HepG2 (cell line): ENCODE measurements at regions not wholly inside any gene's neighbourhood (a gene's known extent, or its start where the extent isn't known, plus 50 kb on each side); places are given as distances from the start of the nearest gene placed in this dataset.
A peak's percentile ranks its signal among the peaks of the same experiment; 100 is the strongest.

ENCODE experiments used
- ATAC-seq: fragments of 200-7000 bp; cut with Tn5 transposase; 3 replicates; pipeline ENCODE4 v1.9.1; 2020; ENCODE audit warnings: mild to moderate bottlenecking, moderate library complexity
- BruUV-seq: library from RNA; stranded (reverse); fragments of 400-500 nt; replicated peaks from 2 replicates; lab custom pipeline; 2021; lab: Mats Ljungman, UMichigan
- CTCF ChIA-PET: fragments of 300-600 bp; formaldehyde crosslinking; extraction: SDS; loops from one replicate; lab custom pipeline; 2021; ENCODE audit warnings: low total read pairs, inconsistent platforms, low intra/inter-chr PET ratio; lab: Yijun Ruan, JAX
- POLR2A ChIA-PET: fragments of 350-600 bp; sonication (Branson Sonifier 250); formaldehyde crosslinking; loops from one replicate; lab custom pipeline; 2020; ENCODE audit warnings: antibody characterized with exemption, inconsistent platforms; lab: Yijun Ruan, JAX
- DNase-seq: peaks from one replicate; pipeline ENCODE4 v3.0.0-alpha.2; 2015; ENCODE audit warnings: low spot score
- FAIRE-seq: peaks from 3 replicates; lab custom pipeline; 2011; peaks lifted over from hg19 to GRCh38; lab: Jason Lieb, UNC
- H2AFZ ChIP-seq: one replicate; pipeline ENCODE4 v1.6.1; 2011; ENCODE audit warnings: low read length, inconsistent platforms
- H3K27ac ChIP-seq: fragments of 300-600 bp; 3 replicates; pipeline ENCODE4 v1.8.0; 2011; ENCODE audit warnings: mixed run types, mild to moderate bottlenecking, mixed read lengths, low read length, inconsistent platforms; ENCODE audit not compliant: insufficient read depth; ENCODE audit errors: extremely low read length
- H3K27me3 ChIP-seq, 2 experiments: fragments of 200-600 bp in 1 of 2; 2 replicates in 1 of 2; 3 replicates in 1 of 2; pipeline versions ENCODE4 v1.6.0 to v1.8.0; 2011; ENCODE audit warnings: low read length in 2 of 2, mild to moderate bottlenecking in 2 of 2, moderate library complexity in 2 of 2, inconsistent platforms in 1 of 2; ENCODE audit not compliant: insufficient read depth in 2 of 2, control insufficient read depth in 1 of 2
- H3K36me3 ChIP-seq, 2 experiments: fragments of 200-600 bp in 1 of 2; replicated peaks in 1 of 2; 2 replicates in 1 of 2; 3 replicates in 1 of 2; pipeline versions ENCODE4 v1.5.1 to v1.8.0; 2011; ENCODE audit warnings: low read length in 2 of 2, inconsistent platforms in 1 of 2; ENCODE audit not compliant: insufficient read depth in 2 of 2, control insufficient read depth in 1 of 2
- H3K4me1 ChIP-seq: 2 replicates; pipeline ENCODE4 v1.5.1; 2012; ENCODE audit warnings: low read length, inconsistent platforms; ENCODE audit not compliant: insufficient read depth
- H3K4me2 ChIP-seq: 2 replicates; pipeline ENCODE4 v1.6.0; 2011; ENCODE audit warnings: low read depth, low read length, inconsistent platforms
- H3K4me3 ChIP-seq, 3 experiments: fragments of 200-600 bp in 1 of 3; sonication (generic), shearing (Covaris generic) in 1 of 3; replicated peaks in 1 of 3; 2 replicates each; pipeline ENCODE4 v1.5.1; 2011 to 2016; ENCODE audit warnings: low read length in 3 of 3, inconsistent platforms in 2 of 3, low read depth in 2 of 3, mild to moderate bottlenecking in 2 of 3, control low read depth in 1 of 3, mixed read lengths in 1 of 3; ENCODE audit not compliant: insufficient read depth in 1 of 3
- H3K79me2 ChIP-seq: one replicate; pipeline ENCODE4 v1.6.1; 2011; ENCODE audit warnings: low read length, inconsistent platforms; ENCODE audit not compliant: insufficient read depth
- H3K9ac ChIP-seq: 2 replicates; pipeline ENCODE4 v1.6.0; 2011; ENCODE audit warnings: mild to moderate bottlenecking, low read depth, low read length, inconsistent platforms; ENCODE audit not compliant: insufficient read depth
- H3K9me3 ChIP-seq: 2 replicates; pipeline ENCODE4 v1.5.1; 2012; ENCODE audit warnings: mild to moderate bottlenecking, low read length
- H4K20me1 ChIP-seq: 2 replicates; pipeline ENCODE4 v1.6.0; 2011; ENCODE audit warnings: inconsistent platforms, mild to moderate bottlenecking, low read length, moderate library complexity; ENCODE audit not compliant: insufficient read depth
- HBP1 ChIP-seq: IDR thresholded peaks from 2 replicates; pipeline ENCODE4 v1.6.1; 2016; ENCODE audit warnings: low read depth, control low read depth
- KMT2A ChIP-seq: sonication (generic); formaldehyde crosslinking; IDR thresholded peaks from 2 replicates; pipeline ENCODE4 v1.4.0; 2020; ENCODE audit warnings: missing genetic modification reagents
- MLX ChIP-seq: IDR thresholded peaks from 2 replicates; pipeline ENCODE4 v1.6.1; 2016
- POGK ChIP-seq: sonication (generic); formaldehyde crosslinking; conservative IDR thresholded peaks from 2 replicates; pipeline ENCODE4 v1.8.0; 2022; ENCODE audit warnings: mild to moderate bottlenecking, moderate library complexity, missing genetic modification reagents
- POLR2AphosphoS2 ChIP-seq: IDR thresholded peaks from 2 replicates; pipeline ENCODE4 v1.6.1; 2011; ENCODE audit warnings: low read depth, low read length, improper control_type of control experiment
- REPIN1 ChIP-seq: sonication (generic); formaldehyde crosslinking; IDR thresholded peaks from 2 replicates; pipeline ENCODE4 v1.8.0; 2022; ENCODE audit warnings: missing genetic modification reagents, low read depth, mild to moderate bottlenecking, borderline replicate concordance
- SOX5 ChIP-seq: IDR thresholded peaks from 2 replicates; pipeline ENCODE4 v1.6.1; 2016; ENCODE audit warnings: borderline replicate concordance
- ZNF331 ChIP-seq: sonication (generic); formaldehyde crosslinking; IDR thresholded peaks from 2 replicates; pipeline ENCODE4 v1.4.0; 2020; ENCODE audit warnings: missing genetic modification reagents
- WGBS: methylation state at CpG from one replicate; pipeline ENCODE4 v1.1.6; 2017; ENCODE audit warnings: low lambda C conversion rate; 5-methylcytosine and 5-hydroxymethylcytosine counted together
- in situ Hi-C: cut with HindIII; loops from 2 replicates; pipeline ENCODE4 v1.10.0; 2017; ENCODE audit warnings: low pct_unique_long_range_greater_than_20kb; ENCODE audit not compliant: extremely low pct_ligation_motif_present
- intact Hi-C: fragments of 100-400 bp; cut with micrococcal nuclease; formaldehyde crosslinking; loops from one replicate; pipeline ENCODE4 v1.10.0; 2022; ENCODE audit not compliant: unreplicated experiment

GRCh38 chr6:113420290-113420689 is 436.9 kb upstream of the MARCKS start:
- Histone ChIP-seq H3K4me3 (no peak overlapping the region), H2AFZ (no peak overlapping the region), H3K36me3 (no peaks in the 10 kb centered on the region), H3K27ac (no peak overlapping the region), H3K9me3 (no peaks in the 10 kb centered on the region), H3K4me2 (no peak overlapping the region), H3K4me1 (peaks cover 9% of the 10 kb centered on the region; the same call in 1 of the 2 replicates), H4K20me1 (no peaks in the 10 kb centered on the region), H3K79me2 (no peaks in the 10 kb centered on the region), H3K27me3 (no peaks in the 10 kb centered on the region), H3K9ac (no peak overlapping the region)
- FAIRE-seq (no peak), ATAC-seq (peak; percentile 38; the same call in 2 of the 3 replicates), DNase-seq (no peak)
- in situ Hi-C loops (loop anchor here (25.0 kb wide), 1 partner anchor 633 kb away; no protein-coding TSS in a partner anchor), intact Hi-C loops (no loop called here)
- no TSS peak for BruUV-seq
- ChIA-PET CTCF (no interaction called here), POLR2A (no interaction called here)
- WGBS, result 0% methylated on average over 1 of the region's 1 CpG
- TF ChIP-seq KMT2A (no peak), REPIN1 (CRISPR knock-in tag) (no peak), POLR2AphosphoS2 (no peak), HBP1 (CRISPR knock-in tag) (no peak), SOX5 (CRISPR knock-in tag) (no peak), MLX (CRISPR knock-in tag) (no peak), ZNF331 (CRISPR knock-in tag) (peak; percentile 91), POGK (CRISPR knock-in tag) (no peak)
